CD1c-positive myeloid dendritic cell (primary cell): ENCODE measurements at regions not wholly inside any gene's neighbourhood (a gene's known extent, or its start where the extent isn't known, plus 50 kb on each side); places are given as distances from the start of the nearest gene placed in this dataset.

Experiments used
- DNase-seq: peaks from one replicate; pipeline ENCODE4 v3.0.0-alpha.2; 2016; ENCODE audit errors: extremely low spot score

GRCh38 chr6:164917211-164917610 is 392.2 kb downstream of the C6orf118 start:
- no peak for DNase-seq

DNA sequence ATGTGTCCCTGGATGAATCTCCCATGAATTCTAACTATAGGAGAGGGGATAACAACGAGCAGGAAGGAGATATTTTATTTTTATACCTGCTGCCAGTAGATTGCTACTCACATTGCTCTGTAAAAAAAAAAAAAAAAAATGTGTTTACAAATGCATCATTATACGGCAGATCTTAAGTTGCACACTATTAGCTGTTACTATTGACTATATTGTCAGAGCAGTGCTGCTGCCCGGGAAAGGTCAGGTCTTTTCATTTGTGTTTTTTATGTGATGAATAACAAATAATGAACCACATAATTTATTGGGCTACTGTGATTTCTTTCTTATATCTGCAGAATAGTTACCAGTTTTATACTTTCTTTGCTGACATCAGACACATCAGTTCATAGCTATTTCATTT is 393.3 kb downstream of the C6orf118 start:
- DNase-seq, result no peak

DNA sequence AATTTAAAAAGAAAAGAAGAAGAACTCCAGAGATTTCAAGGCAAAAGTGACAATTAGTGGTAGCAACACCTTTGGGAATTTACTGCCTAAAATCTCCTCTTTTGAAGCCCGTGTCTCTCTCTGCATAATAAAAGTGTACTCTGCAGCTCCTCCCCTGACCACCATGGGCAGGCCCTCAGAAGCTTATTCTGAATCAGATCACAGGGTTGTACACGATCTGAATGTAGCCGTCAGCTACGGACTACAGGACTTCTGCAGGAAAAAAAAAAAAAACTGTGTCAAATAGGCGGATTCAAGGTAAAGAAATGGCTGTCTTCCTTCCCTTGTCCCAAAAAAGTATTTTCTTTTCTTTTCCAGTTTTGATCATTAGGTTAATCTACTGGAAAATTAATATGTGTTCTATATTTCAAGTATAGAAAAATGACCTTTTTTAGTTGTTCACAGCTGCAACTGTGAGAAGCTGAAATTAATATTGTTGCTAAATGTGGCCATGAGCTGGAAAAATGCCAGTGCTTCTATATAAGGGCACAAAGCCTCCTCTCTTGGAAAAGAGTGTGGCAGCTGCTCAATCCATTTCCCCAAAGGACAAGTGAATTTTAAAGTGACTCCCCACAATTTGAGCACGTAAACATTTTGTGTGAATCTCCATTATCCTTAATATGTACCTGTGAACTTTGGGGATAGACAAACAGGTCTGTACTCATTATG is 397.4 kb downstream of the C6orf118 start:
- DNase-seq, result no peak

DNA sequence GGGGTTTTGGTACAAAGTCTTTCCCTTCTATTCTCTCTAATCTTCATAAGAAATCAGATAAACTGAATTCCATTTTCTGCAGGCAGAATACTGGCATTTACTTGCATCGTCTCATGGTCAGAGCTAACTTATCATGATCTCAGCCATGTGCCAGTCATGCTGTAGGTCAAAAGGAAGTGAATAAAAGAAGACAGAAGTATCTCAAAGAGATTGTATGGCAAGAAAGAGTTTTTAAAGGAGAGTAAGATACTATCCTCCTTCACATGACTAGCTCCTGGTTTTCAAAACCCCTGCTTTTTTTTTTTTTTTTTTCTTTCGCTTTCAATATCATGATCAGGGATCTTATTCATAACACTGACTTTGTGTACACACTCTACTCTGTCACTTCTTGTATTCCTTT is 398.3 kb downstream of the C6orf118 start:
- no peak for DNase-seq

GRCh38 chr6:164906766-164907165 is 402.6 kb downstream of the C6orf118 start:
- DNase-seq, result no peak

DNA sequence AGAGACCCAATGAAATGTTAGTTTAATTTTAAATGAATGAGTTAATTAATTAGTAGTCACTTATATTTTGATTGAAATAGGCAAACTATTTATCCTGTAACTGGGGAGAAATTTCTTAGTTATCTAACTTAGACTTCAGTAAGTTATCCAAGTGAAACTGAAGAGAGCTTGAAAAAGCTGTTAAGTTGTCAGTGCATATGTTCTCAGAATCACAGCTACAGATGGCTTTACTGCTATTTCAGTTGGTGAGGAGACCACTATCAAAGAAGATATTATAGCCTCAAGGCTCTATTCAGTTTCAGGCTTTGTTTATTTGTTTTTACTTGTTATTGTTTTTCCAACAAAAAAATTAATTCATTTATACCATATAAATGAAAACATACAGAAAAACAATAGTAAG is 404.1 kb downstream of the C6orf118 start:
- no peak for DNase-seq

DNA sequence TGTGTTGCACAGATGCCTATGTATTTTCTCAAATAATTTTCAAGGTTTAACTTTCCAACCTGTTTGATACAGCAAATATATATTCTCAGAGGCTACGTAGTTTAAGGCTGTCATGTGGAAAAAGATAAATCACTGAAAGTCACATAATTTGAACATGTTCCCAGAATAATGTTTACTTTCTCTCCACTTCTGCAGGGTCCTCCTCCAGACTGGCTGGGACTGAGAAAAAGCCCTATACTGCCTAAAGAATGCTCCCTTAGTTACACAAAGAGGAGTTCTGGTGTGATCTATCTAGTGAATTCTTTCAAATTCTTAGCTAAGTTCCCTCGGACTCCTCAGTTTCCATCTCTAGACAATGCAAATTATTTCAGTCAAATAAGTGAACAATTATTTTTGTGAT is 411.0 kb downstream of the C6orf118 start:
- no peak for DNase-seq

DNA sequence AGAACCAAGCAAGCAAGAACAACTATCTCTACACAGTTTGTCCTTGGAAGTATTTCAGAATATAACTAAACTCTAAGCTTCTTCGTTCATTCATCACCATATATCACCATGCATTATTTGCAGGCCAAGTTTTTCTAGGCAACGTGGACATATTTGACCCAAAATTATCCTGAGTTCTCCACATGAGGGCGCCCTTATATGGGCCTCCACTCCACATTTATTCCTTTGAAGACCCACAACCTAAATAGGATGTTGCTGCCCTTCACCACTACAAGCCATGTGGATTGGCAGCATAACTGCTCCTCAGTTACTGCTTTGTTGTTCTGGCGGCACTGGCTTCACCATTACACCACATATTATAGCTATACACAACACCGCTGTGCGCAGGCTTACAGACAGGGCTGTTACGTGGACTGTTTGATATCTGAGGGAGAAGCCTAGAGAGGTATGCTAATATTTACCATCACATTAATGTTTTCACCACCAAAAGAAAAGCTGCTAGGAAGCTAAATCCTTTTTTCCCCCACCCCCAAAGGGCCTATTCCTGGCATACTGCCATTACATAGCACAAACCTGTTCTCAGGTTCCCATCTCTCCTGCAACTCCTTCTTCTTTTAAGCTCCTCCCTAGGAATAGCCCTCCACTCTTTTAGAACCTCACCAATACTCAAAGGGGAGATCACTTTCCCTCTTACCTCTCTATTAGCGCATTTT is 411.7 kb downstream of the C6orf118 start:
- no peak for DNase-seq

DNA sequence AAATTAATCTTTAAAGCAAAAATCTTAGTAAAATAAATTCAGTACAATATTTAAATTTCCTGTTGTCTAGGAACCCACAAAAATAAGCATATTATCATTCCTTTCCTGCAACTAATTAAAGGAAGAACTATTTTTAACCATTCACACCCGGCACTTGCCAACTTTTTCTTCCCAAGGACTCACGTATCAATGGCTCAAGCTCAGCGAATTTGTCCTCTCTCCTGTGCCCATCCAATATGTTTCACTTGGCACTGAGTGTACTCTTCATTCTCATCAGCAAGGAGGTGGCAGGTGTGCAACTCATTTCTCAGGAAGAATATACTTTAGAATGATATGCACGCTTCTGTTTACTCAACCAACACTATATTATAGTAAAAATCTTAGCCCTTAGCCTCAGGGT is 419.4 kb downstream of the C6orf118 start:
- no peak for DNase-seq

- DNase-seq, result no peak
These were observed 421.7 kb downstream of the C6orf118 start for GRCh38 chr6:164887660-164888059.

GRCh38 chr6:164882236-164882635 is 427.2 kb downstream of the C6orf118 start:
- no peak for DNase-seq

- DNase-seq, result no peak
These were observed 437.6 kb downstream of the C6orf118 start for GRCh38 chr6:164871783-164872182.

GRCh38 chr6:164870164-164870563 is 439.2 kb downstream of the C6orf118 start:
- DNase-seq, result no peak

- no peak for DNase-seq
These were observed 447.4 kb downstream of the C6orf118 start for GRCh38 chr6:164861967-164862366.

GRCh38 chr6:164859816-164860215 is 449.6 kb downstream of the C6orf118 start:
- DNase-seq, result no peak

GRCh38 chr6:164856138-164856537 is 453.3 kb downstream of the C6orf118 start:
- DNase-seq, result no peak

DNA sequence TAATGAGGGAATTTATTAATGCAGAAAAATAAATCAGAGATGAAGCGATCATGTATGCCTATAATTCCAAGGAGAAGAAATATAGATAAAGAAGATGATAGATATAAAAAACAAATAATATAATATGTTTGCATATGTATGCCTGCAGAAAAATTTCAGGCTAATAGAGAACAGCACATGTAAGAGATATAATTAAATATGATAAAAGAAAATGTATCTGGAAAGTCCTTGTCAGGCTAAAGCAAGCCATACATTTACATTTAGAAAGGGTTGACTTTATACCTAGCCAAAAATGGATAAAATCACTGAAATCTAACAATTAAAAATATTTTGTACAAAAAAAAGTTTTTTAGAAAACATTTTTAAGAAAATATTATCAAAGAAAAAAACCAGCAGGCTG is 454.1 kb downstream of the C6orf118 start:
- DNase-seq, result no peak

- DNase-seq, result no peak
These were observed 454.9 kb downstream of the C6orf118 start for GRCh38 chr6:164854526-164854925.

GRCh38 chr6:164845773-164846172 is 463.6 kb downstream of the C6orf118 start:
- no peak for DNase-seq

DNA sequence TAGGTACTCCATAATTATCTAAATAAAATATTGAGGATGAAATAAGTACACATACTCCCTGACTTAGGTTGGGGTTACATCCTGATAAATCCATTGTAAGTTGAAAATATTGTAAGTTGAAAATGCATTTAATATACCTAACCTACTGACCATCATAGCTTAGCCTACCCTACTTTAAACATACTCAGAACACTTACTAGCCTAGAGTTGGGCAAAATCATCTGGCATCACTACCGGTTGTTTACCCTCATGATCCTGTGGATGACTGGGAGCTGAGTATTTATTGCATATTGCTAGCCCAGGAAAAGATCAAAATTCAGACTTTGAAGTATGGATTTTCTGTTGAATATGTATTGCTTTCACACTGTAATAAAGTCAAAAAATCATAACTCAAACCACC is 467.3 kb downstream of the C6orf118 start:
- no peak for DNase-seq

GRCh38 chr6:164838068-164838615 is 471.3 kb downstream of the C6orf118 start:
- no peak for DNase-seq

DNA sequence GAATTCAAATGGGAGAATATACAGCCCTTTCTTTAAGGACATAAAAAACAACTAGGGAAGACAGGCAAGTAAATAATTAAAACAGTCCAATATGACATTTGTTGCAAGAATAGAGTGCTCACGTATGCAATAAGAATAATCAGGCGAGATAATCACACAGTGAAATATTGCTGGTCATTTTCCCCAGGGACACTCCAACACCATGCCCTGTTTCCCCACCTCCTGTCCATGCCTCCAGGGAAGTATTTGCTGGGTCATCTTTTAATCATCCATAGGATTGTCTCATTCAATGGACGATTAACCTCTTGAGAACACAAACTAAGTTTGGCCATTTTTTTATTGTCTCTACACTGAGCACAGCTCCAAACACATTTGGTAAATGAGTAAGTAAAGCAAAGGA is 472.9 kb downstream of the C6orf118 start:
- DNase-seq, result no peak

DNA sequence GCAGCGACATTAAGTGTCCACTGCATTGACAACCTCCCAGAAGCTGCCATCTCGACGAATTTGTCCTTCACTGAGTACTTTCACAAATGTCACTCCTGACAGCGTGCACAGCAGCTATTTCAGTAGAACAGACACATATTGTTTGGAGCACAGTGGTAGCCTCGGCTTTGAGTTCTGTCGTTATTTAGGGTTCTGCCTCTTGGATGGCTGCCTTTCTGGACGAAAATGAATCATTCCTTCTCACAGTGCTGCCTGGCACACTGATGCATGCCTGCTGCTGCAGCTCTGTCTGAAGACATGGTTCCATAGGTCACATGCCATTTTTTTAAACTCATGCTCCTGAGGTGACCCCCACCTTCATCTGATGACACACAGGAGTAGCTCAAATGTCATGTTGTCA is 477.0 kb downstream of the C6orf118 start:
- no peak for DNase-seq
